Tibial artery (tissue), 4 donors: ENCODE measurements at regions not wholly inside any gene's neighbourhood (a gene's known extent, or its start where the extent isn't known, plus 50 kb on each side); places are given as distances from the start of the nearest gene placed in this dataset.

Experiments
- DNase-seq, 2 donors: peaks; one replicate each; pipeline ENCODE4 v3.0.0-alpha.2; 2019
- H3K27ac ChIP-seq, 2 donors: fragments of 200-600 bp; sonication (generic) in 1 of 2; 1 replicate in 1 of 2; 2 replicates in 1 of 2; pipeline ENCODE4 v1.5.1; 2018 to 2019; ENCODE audit warnings: mild to moderate bottlenecking in 1 of 2
- H3K27me3 ChIP-seq, 2 donors: fragments of 200-600 bp; sonication (generic) in 1 of 2; one replicate each; pipeline versions ENCODE4 v1.5.1 to v1.6.0; 2016 to 2019
- H3K36me3 ChIP-seq, 3 donors: fragments of 200-600 bp; sonication (generic) in 2 of 3; one replicate each; pipeline ENCODE4 v1.5.1; 2016 to 2019; ENCODE audit warnings: mild to moderate bottlenecking in 2 of 3
- H3K4me1 ChIP-seq, 4 donors: fragments of 200-600 bp; sonication (generic) in 2 of 4; 1 replicate in 3 of 4; 2 replicates in 1 of 4; pipeline ENCODE4 v1.5.1; 2016 to 2019
- H3K4me3 ChIP-seq, 2 donors: fragments of 200-600 bp; sonication (generic) in 1 of 2; 1 replicate in 1 of 2; 2 replicates in 1 of 2; pipeline ENCODE4 v1.5.1; 2018 to 2019; ENCODE audit warnings: mild to moderate bottlenecking in 2 of 2
- H3K9me3 ChIP-seq, 3 donors: fragments of 200-600 bp; sonication (generic) in 1 of 3; one replicate each; pipeline ENCODE4 v1.5.1; 2016 to 2019
- CTCF ChIP-seq, 2 experiments: fragments of 200-600 bp in 1 of 2; fragments of 450-650 bp in 1 of 2; IDR thresholded peaks; one replicate each; pipeline ENCODE4 v1.5.1; 2017 to 2019; ENCODE audit warnings: antibody characterized with exemption in 2 of 2, mild to moderate bottlenecking in 1 of 2, moderate library complexity in 1 of 2
- intact Hi-C: fragments of 100-400 bp; cut with DNase I; formaldehyde crosslinking; loops from one replicate; pipeline ENCODE4 v1.15.0; 2023; ENCODE audit warnings: low total_unique reads

- intact Hi-C loops, result no loop called here
- Histone ChIP-seq H3K4me1 (peaks cover 0 to 9% (median 0%) of the 10 kb centered on the region in 4 donors), H3K27ac (no peak overlapping the region), H3K36me3 (no peaks in the 10 kb centered on the region), H3K27me3 (no peaks in the 10 kb centered on the region), H3K9me3 (no peaks in the 10 kb centered on the region), H3K4me3 (no peak overlapping the region)
- TF ChIP-seq CTCF (IDR thresholded peaks at IDR 0.05), result no peak
- DNase-seq, result no peak
Measured at GRCh38 chr13:74820809-74821208, 661.2 kb downstream of the TBC1D4 start.

- intact Hi-C loops, result no loop called here
- Histone ChIP-seq H3K4me1 (no peaks in the 10 kb centered on the region), H3K27ac (no peak overlapping the region), H3K9me3 (no peaks in the 10 kb centered on the region), H3K27me3 (no peaks in the 10 kb centered on the region), H3K36me3 (no peaks in the 10 kb centered on the region), H3K4me3 (no peak overlapping the region)
- no peak for DNase-seq
- no peak for TF ChIP-seq CTCF (IDR thresholded peaks at IDR 0.05)
Measured at GRCh38 chr13:74819549-74819948, 662.4 kb downstream of the TBC1D4 start.

- DNase-seq, result no peak
- Histone ChIP-seq H3K4me3 (no peak overlapping the region), H3K4me1 (no peaks in the 10 kb centered on the region), H3K27me3 (no peaks in the 10 kb centered on the region), H3K27ac (no peak overlapping the region), H3K9me3 (no peaks in the 10 kb centered on the region), H3K36me3 (no peaks in the 10 kb centered on the region)
- intact Hi-C loops, result no loop called here
- no peak for TF ChIP-seq CTCF (IDR thresholded peaks at IDR 0.05)
Measured at GRCh38 chr13:74816737-74817136, 665.2 kb downstream of the TBC1D4 start.

- no peak for DNase-seq
- H3K4me1 ChIP-seq, result no peaks in the 10 kb centered on the region
- intact Hi-C loops, result no loop called here
- no peaks in the 10 kb centered on the region for H3K9me3 ChIP-seq
- H3K4me3 ChIP-seq, result no peak overlapping the region
- TF ChIP-seq CTCF (IDR thresholded peaks at IDR 0.05), result no peak
- H3K27me3 ChIP-seq, result no peaks in the 10 kb centered on the region
- no peaks in the 10 kb centered on the region for H3K36me3 ChIP-seq
- no peak overlapping the region for H3K27ac ChIP-seq
Measured at GRCh38 chr13:74796157-74796556, 662.0 kb upstream of the KLF12 start.

GRCh38 chr13:74795526-74795925 is 661.3 kb upstream of the KLF12 start:
- intact Hi-C loops, result no loop called here
- no peak overlapping the region for H3K4me3 ChIP-seq
- no peak overlapping the region for H3K27ac ChIP-seq
- no peak for DNase-seq
- H3K27me3 ChIP-seq, result no peaks in the 10 kb centered on the region
- no peaks in the 10 kb centered on the region for H3K4me1 ChIP-seq
- peaks cover 0 to 4% (median 0%) of the 10 kb centered on the region in 3 donors for H3K9me3 ChIP-seq
- H3K36me3 ChIP-seq, result no peaks in the 10 kb centered on the region
- TF ChIP-seq CTCF (IDR thresholded peaks at IDR 0.05), result no peak

- intact Hi-C loops, result no loop called here
- Histone ChIP-seq H3K4me1 (no peaks in the 10 kb centered on the region), H3K27ac (no peak overlapping the region), H3K9me3 (peaks cover 0 to 7% (median 0%) of the 10 kb centered on the region in 3 donors), H3K27me3 (no peaks in the 10 kb centered on the region), H3K36me3 (no peaks in the 10 kb centered on the region), H3K4me3 (no peak overlapping the region)
- TF ChIP-seq CTCF (IDR thresholded peaks at IDR 0.05), result no peak
- DNase-seq, result no peak
Measured at GRCh38 chr13:74794582-74794981, 660.4 kb upstream of the KLF12 start.
